GM19455 (cell line): ENCODE measurements at regions not wholly inside any gene's neighbourhood (a gene's known extent, or its start where the extent isn't known, plus 50 kb on each side); places are given as distances from the start of the nearest gene placed in this dataset.

ENCODE experiments used
- ATAC-seq: cut with Tn5 transposase; IDR thresholded peaks from one replicate; pipeline ENCODE4 v1.9.1; 2021; ENCODE audit not compliant: unreplicated experiment

GRCh38 chr3:184659797-184660301, 52.0 kb downstream of the MAGEF1 start:
- ATAC-seq: no peak

GRCh38 chr3:184658223-184658928, 53.5 kb downstream of the MAGEF1 start:
- no peak for ATAC-seq

- peak; percentile 85 for ATAC-seq
Observed at GRCh38 chr3:184656829-184657681, 54.8 kb downstream of the MAGEF1 start.

- ATAC-seq: no peak
Observed at GRCh38 chr3:184656458-184656828, 55.4 kb downstream of the MAGEF1 start.

- no peak for ATAC-seq
Observed at GRCh38 chr3:184655597-184655996, 56.3 kb downstream of the MAGEF1 start.

GRCh38 chr3:184654375-184654774, 57.5 kb downstream of the MAGEF1 start:
- no peak for ATAC-seq

- ATAC-seq: no peak
Observed at GRCh38 chr3:184652465-184652864, 59.4 kb downstream of the MAGEF1 start.

GRCh38 chr3:184651904-184652303, 60.0 kb downstream of the MAGEF1 start:
- ATAC-seq: no peak

GRCh38 chr3:184648636-184649035, 63.2 kb downstream of the MAGEF1 start:
- ATAC-seq: no peak

- no peak for ATAC-seq
Observed at GRCh38 chr3:184647405-184647936, 64.4 kb downstream of the MAGEF1 start.

- ATAC-seq: no peak
Observed at GRCh38 chr3:184645336-184645735, 66.5 kb downstream of the MAGEF1 start.

GRCh38 chr3:184643442-184643841, 68.4 kb downstream of the MAGEF1 start:
- no peak for ATAC-seq

GRCh38 chr3:184642631-184643285, 69.1 kb downstream of the MAGEF1 start:
- no peak for ATAC-seq

GRCh38 chr3:184641430-184641829, 70.4 kb downstream of the MAGEF1 start:
- no peak for ATAC-seq

GRCh38 chr3:184639351-184639750, 72.5 kb downstream of the MAGEF1 start:
- no peak for ATAC-seq

GRCh38 chr3:184637705-184638104, 74.2 kb downstream of the MAGEF1 start:
- ATAC-seq: no peak

- no peak for ATAC-seq
Observed at GRCh38 chr3:184636741-184637316, 75.0 kb downstream of the MAGEF1 start.

- no peak for ATAC-seq
Observed at GRCh38 chr3:184635774-184636173, 74.2 kb downstream of the EPHB3 start.

GRCh38 chr3:184635126-184635525, 73.5 kb downstream of the EPHB3 start:
- ATAC-seq: no peak

- ATAC-seq: no peak
Observed at GRCh38 chr3:184633237-184633579, 71.6 kb downstream of the EPHB3 start.
